AG09319 (cell line): ENCODE measurements at regions not wholly inside any gene's neighbourhood (a gene's known extent, or its start where the extent isn't known, plus 50 kb on each side); places are given as distances from the start of the nearest gene placed in this dataset.

Source experiments
- DNase-seq: peaks from one replicate; pipeline ENCODE4 v3.0.0-alpha.2; 2010; ENCODE audit warnings: low read depth; ENCODE audit errors: extremely low read depth
- TF ChIP-seq, protein P1 (sequence below): IDR thresholded peaks from 2 replicates; pipeline ENCODE4 v1.5.1; 2011; ENCODE audit warnings: low read depth, mild to moderate bottlenecking, inconsistent platforms, low read length, moderate library complexity

DNA sequence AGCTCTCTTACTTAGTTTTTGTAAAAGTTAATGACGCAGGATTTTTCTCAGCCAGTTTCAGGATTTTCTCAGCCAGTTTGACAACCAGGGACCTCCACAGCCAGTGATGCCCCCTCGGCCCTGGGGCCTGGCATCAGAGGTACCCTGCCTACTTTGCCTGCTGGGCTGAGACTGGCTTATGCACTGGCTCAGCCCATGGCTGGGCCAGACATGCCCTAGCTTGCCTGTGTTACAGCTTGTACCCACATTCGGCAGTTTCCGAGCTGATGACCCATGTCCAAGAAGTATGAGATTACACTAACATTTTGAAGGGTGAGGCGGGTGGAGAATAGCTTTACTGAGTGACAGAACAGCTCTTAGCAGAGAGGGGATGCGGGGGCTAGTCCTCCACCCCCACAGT lies 406.1 kb upstream of the HSF2 start:
- no peak for DNase-seq

DNA sequence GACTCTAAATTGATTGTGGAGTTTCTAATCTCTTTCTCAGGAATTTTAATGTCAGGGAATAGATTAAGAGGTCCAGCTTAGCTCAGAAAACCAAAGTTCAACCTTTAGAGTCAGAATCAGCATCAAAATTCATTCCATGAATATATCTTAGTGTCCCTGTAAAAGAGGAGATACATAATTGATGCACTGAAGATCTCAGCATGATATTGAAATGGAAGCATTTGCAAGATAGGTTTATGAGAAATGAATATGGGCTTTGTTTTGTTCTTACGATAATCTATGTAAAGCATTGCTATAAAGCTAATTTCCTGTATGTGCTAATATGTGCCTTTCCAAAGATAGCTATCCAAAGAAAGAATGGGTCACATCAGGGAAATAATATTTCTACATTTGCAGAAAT lies 404.5 kb upstream of the HSF2 start:
- DNase-seq = no peak
- TF ChIP-seq, protein P1, sequence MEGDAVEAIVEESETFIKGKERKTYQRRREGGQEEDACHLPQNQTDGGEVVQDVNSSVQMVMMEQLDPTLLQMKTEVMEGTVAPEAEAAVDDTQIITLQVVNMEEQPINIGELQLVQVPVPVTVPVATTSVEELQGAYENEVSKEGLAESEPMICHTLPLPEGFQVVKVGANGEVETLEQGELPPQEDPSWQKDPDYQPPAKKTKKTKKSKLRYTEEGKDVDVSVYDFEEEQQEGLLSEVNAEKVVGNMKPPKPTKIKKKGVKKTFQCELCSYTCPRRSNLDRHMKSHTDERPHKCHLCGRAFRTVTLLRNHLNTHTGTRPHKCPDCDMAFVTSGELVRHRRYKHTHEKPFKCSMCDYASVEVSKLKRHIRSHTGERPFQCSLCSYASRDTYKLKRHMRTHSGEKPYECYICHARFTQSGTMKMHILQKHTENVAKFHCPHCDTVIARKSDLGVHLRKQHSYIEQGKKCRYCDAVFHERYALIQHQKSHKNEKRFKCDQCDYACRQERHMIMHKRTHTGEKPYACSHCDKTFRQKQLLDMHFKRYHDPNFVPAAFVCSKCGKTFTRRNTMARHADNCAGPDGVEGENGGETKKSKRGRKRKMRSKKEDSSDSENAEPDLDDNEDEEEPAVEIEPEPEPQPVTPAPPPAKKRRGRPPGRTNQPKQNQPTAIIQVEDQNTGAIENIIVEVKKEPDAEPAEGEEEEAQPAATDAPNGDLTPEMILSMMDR = no peak

More for the DNA sequence above, 406.1 kb upstream of the HSF2 start:
- TF ChIP-seq, protein P1 = no peak

DNA sequence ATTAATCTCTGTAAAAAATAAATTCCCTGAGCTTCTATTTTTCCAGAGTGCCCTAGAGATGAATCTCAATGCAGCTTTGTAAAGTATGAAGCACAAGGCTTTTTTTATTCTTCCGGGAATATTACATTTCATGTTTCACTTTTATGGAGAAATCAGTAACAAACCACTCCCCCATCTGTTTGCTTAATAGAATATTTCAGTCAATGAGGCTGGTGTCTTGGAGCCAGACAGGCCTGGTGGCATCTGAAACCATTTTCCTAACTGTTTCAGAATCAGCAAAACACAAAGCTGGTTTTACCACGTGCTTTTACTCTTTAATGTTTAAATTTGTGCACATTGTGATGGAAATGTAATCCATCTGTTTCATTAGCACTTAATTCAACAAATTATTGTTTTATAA lies 400.8 kb upstream of the HSF2 start:
- TF ChIP-seq, protein P1 = no peak
- DNase-seq = no peak

DNA sequence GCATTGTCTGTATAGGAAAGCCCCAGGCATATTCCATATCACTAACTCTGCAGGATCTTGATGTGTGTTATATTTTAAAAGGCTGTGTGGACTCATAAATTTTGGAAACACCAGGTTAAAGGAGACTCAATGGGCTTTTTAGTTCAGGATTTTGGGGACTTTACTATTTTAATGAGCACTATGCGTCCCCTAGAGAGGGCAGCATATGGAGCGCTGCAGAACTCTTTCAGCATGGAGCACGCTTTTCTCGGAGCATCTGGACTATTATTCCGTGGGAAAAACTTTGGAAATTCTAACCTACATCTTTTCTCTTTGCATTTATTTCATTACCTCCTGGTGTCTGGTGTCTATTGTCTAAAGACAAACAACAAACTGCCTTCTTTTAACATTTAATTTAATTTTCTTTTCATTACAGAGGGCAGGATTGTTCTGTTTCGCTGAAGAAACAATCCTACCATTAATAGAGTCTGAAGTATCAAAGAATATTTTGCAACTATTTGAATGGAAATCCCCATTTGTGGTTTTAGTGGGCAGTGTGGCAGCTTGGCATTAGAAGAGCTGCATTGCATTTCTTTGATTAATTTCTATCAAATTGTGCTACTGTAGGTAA lies 399.9 kb upstream of the HSF2 start:
- no peak for DNase-seq

GRCh38 chr6:122005661-122006060 lies 393.8 kb upstream of the HSF2 start:
- TF ChIP-seq, protein P1 = no peak

More for the DNA sequence above, 399.9 kb upstream of the HSF2 start:
- TF ChIP-seq, protein P1 = no peak

GRCh38 chr6:122007339-122007738 lies 392.1 kb upstream of the HSF2 start:
- TF ChIP-seq, protein P1 = no peak
- no peak for DNase-seq

More at GRCh38 chr6:122005661-122006060, 393.8 kb upstream of the HSF2 start:
- DNase-seq = no peak

DNA sequence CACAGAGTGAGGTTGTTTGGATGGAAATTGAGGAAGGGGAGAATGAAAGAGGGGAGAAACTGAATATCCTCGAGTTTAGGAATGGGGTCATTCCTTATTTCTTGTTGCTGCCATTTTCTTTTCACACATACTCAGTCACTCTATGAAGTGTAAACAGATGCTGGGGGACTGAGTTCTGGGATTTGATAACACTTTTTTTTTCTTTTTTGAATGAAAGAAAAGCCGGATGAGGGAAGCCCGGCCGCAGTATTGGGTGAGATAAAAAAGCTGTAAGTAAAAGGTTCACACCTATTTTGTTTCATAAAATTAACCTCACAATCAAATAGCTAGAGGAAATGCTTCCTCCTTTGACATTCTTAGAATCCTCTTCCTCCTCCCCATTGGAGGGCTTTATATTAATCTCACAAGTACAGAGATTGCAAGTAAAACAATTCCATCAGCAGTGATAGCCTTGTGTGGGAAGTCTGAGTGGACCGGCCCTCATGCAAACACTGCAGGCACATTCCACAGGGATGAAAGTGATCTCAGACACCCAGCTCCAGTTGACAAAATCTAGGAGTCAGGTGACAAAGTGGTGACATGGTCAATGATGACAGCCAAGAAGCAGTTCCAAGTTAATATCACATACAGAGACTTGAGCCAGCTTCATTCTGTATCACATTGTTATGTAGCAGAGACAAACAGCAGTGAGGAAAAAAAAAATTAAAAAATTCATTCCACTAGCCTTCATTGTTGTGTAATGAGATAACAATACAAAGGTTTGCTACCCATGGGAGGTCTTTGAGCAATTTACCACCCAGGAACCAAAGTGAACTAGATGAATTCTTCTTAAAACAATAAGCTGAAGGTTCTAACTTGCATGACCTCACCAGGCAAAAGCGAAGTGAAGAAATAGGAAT lies 391.1 kb upstream of the HSF2 start:
- DNase-seq = no peak
- TF ChIP-seq, protein P1 = no peak
